ENCODE measurements at regions not wholly inside any gene's neighbourhood (a gene's known extent, or its start where the extent isn't known, plus 50 kb on each side); places are given as distances from the start of the nearest gene placed in this dataset.

DNA sequence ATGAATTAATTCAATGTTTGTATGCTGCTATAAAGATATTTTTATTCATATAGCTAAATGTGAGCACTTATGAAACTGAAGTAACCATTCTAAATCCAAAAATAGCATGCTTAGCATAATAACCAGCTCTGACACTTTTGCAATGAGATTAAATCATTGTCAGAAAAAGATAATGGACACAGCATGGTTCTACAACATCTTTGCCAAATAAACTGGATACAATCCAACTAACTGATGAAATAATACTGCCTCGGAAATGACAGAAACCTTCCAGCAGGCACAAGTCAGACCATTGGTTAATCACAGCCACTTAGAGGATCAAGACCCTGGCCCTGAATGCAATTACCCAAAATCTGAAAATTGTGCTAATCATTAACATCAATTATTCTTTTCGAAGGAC, 592.7 kb upstream of the ADGRL4 start:
- TF ChIP-seq GABPA (IDR thresholded peaks at IDR 0.05; ENCODE audit: low read depth): no peak
- TF ChIP-seq, protein P1, sequence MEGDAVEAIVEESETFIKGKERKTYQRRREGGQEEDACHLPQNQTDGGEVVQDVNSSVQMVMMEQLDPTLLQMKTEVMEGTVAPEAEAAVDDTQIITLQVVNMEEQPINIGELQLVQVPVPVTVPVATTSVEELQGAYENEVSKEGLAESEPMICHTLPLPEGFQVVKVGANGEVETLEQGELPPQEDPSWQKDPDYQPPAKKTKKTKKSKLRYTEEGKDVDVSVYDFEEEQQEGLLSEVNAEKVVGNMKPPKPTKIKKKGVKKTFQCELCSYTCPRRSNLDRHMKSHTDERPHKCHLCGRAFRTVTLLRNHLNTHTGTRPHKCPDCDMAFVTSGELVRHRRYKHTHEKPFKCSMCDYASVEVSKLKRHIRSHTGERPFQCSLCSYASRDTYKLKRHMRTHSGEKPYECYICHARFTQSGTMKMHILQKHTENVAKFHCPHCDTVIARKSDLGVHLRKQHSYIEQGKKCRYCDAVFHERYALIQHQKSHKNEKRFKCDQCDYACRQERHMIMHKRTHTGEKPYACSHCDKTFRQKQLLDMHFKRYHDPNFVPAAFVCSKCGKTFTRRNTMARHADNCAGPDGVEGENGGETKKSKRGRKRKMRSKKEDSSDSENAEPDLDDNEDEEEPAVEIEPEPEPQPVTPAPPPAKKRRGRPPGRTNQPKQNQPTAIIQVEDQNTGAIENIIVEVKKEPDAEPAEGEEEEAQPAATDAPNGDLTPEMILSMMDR (IDR thresholded peaks at IDR 0.05; ENCODE audit: insufficient read depth, low read length): no peak
